ENCODE measurements at regions not wholly inside any gene's neighbourhood (a gene's known extent, or its start where the extent isn't known, plus 50 kb on each side); places are given as distances from the start of the nearest gene placed in this dataset.
A peak's percentile ranks its signal among the peaks of the same experiment; 100 is the strongest.

DNA sequence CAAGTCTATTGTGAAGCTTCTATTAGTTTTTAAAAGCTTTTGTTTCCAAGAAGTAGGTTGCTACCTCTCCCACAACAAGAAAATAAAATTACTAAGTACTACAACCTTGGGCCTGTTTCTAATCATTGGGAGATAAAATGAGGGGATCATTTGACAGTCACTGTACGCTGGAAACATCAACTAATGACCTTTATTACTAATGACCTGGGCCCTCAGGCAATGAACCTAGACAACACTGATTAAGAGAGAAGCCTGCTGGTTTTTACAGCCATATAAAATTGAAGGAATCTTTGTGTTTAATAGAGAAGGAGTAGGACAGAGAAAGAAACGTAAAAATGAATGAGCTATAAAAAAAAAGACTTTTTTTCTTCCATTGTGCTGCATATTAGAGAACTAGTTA is 1000.9 kb downstream of the STPG2 start:
- H3K27me3 ChIP-seq (ENCODE audit: insufficient read depth, low read depth, severe bottlenecking) = no peaks in the 10 kb centered on the region
- no peaks in the 10 kb centered on the region for H3K36me3 ChIP-seq
- no peak overlapping the region for H3K4me3 ChIP-seq (ENCODE audit: low read depth, low read length)
- peaks cover 2% of the 10 kb centered on the region for H3K9me3 ChIP-seq (ENCODE audit: severe bottlenecking)
- H3K27ac ChIP-seq = no peak overlapping the region
- TF ChIP-seq, protein P1, sequence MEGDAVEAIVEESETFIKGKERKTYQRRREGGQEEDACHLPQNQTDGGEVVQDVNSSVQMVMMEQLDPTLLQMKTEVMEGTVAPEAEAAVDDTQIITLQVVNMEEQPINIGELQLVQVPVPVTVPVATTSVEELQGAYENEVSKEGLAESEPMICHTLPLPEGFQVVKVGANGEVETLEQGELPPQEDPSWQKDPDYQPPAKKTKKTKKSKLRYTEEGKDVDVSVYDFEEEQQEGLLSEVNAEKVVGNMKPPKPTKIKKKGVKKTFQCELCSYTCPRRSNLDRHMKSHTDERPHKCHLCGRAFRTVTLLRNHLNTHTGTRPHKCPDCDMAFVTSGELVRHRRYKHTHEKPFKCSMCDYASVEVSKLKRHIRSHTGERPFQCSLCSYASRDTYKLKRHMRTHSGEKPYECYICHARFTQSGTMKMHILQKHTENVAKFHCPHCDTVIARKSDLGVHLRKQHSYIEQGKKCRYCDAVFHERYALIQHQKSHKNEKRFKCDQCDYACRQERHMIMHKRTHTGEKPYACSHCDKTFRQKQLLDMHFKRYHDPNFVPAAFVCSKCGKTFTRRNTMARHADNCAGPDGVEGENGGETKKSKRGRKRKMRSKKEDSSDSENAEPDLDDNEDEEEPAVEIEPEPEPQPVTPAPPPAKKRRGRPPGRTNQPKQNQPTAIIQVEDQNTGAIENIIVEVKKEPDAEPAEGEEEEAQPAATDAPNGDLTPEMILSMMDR (IDR thresholded peaks at IDR 0.05; ENCODE audit: low read depth, low read length) = no peak
- DNase-seq = no peak

DNA sequence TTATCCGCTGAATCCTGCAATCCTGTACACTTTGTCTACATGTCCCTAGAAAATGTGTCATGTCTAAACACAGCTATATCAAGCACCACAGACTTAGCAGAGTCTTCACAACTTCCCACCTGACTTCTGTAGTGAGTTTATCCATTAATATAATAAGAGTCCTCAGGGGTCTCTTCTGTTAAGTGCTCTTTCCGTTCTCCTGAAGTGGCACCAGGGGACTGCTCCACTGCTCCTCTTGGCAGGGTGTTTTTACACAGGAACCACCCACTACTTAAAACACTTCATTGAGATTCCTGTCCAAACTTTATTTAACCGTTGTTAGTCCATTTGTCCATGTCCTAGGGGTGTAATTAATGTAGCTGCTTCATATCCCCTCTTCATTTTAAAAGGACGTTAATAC is 1000.4 kb downstream of the STPG2 start:
- Histone ChIP-seq H3K27ac (no peak overlapping the region), H3K36me3 (no peaks in the 10 kb centered on the region), H3K27me3 (ENCODE audit: insufficient read depth, low read depth, severe bottlenecking) (no peaks in the 10 kb centered on the region), H3K4me3 (ENCODE audit: low read depth, low read length) (no peak overlapping the region), H3K9me3 (ENCODE audit: severe bottlenecking) (peaks cover under 1% of the 10 kb centered on the region)
- TF ChIP-seq, protein P1 (IDR thresholded peaks at IDR 0.05; ENCODE audit: low read depth, low read length) = no peak
- no peak for DNase-seq

DNA sequence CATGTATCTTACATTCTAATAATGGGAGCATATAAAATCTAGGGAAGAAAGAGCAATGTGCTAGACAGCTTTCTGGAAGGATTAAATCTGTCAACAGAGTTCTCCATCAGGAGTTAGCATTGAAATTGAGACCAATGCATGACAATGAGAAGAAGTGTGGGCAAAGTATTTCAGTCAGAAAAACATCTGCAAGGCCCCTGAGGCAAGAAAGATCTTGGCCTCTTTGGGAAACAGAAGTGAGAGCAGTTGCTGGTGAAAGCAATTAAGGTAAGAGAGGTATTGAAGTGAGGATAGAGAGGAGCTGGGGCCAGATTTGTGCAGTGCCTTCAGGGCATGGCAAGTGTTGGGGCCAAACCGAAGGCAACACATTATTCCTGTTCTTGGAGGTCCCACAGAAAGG is 999.1 kb downstream of the STPG2 start:
- DNase-seq = no peak
- Histone ChIP-seq H3K27me3 (ENCODE audit: insufficient read depth, low read depth, severe bottlenecking) (no peaks in the 10 kb centered on the region), H3K9me3 (ENCODE audit: severe bottlenecking) (no peaks in the 10 kb centered on the region), H3K4me3 (ENCODE audit: low read depth, low read length) (no peak overlapping the region), H3K27ac (no peak overlapping the region), H3K36me3 (no peaks in the 10 kb centered on the region)
- TF ChIP-seq, protein P1 (IDR thresholded peaks at IDR 0.05; ENCODE audit: low read depth, low read length) = no peak

DNA sequence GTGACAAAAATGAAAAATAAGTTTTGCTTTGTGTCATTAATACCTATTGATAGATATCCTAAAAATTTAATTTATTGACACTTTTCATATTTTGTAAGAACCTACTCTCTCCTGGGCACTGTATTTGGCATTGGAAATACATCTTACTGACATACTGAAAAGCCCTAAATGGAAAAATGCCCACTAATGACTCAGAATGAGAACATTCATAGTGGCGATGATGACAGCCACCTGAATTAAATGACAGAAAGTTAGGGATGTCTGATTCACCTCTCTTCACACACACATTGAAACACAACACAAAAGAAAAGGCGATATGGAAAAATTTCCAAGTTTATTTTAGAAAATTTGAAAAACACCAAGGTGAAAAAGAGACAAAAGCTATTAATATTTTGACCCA is 992.3 kb downstream of the STPG2 start:
- Histone ChIP-seq H3K4me3 (ENCODE audit: low read depth, low read length) (no peak overlapping the region), H3K36me3 (no peaks in the 10 kb centered on the region), H3K9me3 (ENCODE audit: severe bottlenecking) (no peaks in the 10 kb centered on the region), H3K27me3 (ENCODE audit: insufficient read depth, low read depth, severe bottlenecking) (no peaks in the 10 kb centered on the region), H3K27ac (no peak overlapping the region)
- TF ChIP-seq, protein P1 (IDR thresholded peaks at IDR 0.05; ENCODE audit: low read depth, low read length) = no peak
- DNase-seq = no peak

DNA sequence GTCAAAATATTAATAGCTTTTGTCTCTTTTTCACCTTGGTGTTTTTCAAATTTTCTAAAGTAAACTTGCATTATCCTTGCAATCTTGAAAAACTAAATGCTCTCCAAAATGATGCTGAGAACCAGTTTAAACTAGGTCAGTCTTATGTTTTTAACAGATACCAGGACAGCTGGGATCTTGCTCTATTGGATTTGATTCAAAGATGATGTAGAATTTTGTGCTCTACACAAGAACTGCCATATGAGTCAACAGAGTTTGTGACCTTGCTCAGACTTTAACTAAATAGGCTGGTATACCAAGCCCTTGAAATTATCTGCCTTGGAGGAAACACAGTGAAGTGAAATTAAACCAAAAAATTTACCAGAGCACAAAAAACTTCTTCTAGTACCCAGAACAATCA is 991.1 kb downstream of the STPG2 start:
- H3K36me3 ChIP-seq = no peaks in the 10 kb centered on the region
- no peak for DNase-seq
- no peak overlapping the region for H3K27ac ChIP-seq
- H3K4me3 ChIP-seq (ENCODE audit: low read depth, low read length) = no peak overlapping the region
- no peaks in the 10 kb centered on the region for H3K27me3 ChIP-seq (ENCODE audit: insufficient read depth, low read depth, severe bottlenecking)
- TF ChIP-seq, protein P1 (IDR thresholded peaks at IDR 0.05; ENCODE audit: low read depth, low read length) = no peak
- H3K9me3 ChIP-seq (ENCODE audit: severe bottlenecking) = no peaks in the 10 kb centered on the region

DNA sequence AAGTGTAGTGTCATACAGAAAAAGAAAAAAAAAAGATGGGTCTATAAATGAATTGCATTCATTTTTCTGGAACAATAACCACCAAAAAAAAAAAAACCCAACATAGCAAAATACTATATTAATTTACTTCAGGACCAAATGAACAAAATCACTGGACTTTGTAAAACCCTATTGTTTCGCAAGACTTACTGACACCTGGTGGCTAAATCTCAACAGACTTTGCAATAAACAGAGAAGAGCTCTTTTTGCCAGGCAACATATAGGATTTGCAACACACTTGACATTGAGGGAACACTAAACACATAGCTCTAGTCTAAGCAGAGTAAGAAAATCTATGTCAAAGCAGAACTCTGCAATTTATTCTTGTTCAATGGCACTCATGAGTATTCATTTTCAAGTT is 990.2 kb downstream of the STPG2 start:
- H3K9me3 ChIP-seq (ENCODE audit: severe bottlenecking) = no peaks in the 10 kb centered on the region
- H3K27ac ChIP-seq = no peak overlapping the region
- TF ChIP-seq, protein P1 (IDR thresholded peaks at IDR 0.05; ENCODE audit: low read depth, low read length) = peak; percentile 58
- no peak overlapping the region for H3K4me3 ChIP-seq (ENCODE audit: low read depth, low read length)
- DNase-seq = peak; percentile 32
- H3K27me3 ChIP-seq (ENCODE audit: insufficient read depth, low read depth, severe bottlenecking) = no peaks in the 10 kb centered on the region
- H3K36me3 ChIP-seq = no peaks in the 10 kb centered on the region

Measured in WERI-Rb-1 (cell line).